Right cardiac atrium (tissue), 5 donors: ENCODE measurements at regions not wholly inside any gene's neighbourhood (a gene's known extent, or its start where the extent isn't known, plus 50 kb on each side); places are given as distances from the start of the nearest gene placed in this dataset.

Source experiments
- ATAC-seq, 2 donors: fragments of 200-7000 bp; cut with Tn5 transposase; one replicate each; pipeline versions ENCODE4 v1.8.0 to v1.9.1; 2020; ENCODE audit warnings: moderate library complexity in 2 of 2, mild to moderate bottlenecking in 1 of 2
- DNase-seq, 3 donors: peaks; one replicate each; pipeline ENCODE4 v3.0.0-alpha.2; 2020
- H3K27ac ChIP-seq: one replicate; pipeline ENCODE4 v1.5.1; 2013; ENCODE audit warnings: mild to moderate bottlenecking, low read length, control low read depth, moderate library complexity
- H3K27me3 ChIP-seq: one replicate; pipeline ENCODE4 v1.6.1; 2013; ENCODE audit not compliant: control insufficient read depth, insufficient read depth
- H3K4me1 ChIP-seq: one replicate; pipeline ENCODE4 v1.6.1; 2013; ENCODE audit warnings: low read length; ENCODE audit not compliant: control insufficient read depth, insufficient read depth
- H3K4me3 ChIP-seq: one replicate; pipeline ENCODE4 v1.5.1; 2013; ENCODE audit warnings: low read length, control low read depth
- H3K9me3 ChIP-seq: one replicate; pipeline ENCODE4 v1.6.1; 2013; ENCODE audit warnings: low read length; ENCODE audit not compliant: control insufficient read depth
- WGBS: extraction: QIAGEN DNeasy Blood & Tissue Kit; methylation state at CpG from one replicate; pipeline ENCODE4 v1.1.7; 2013; 5-methylcytosine and 5-hydroxymethylcytosine counted together
- intact Hi-C, 4 donors: fragments of 100-400 bp; cut with DNase I; formaldehyde crosslinking; loops; one replicate each; pipeline versions ENCODE4 v1.11.0 to v1.14.0; 2022 to 2023
- donor health status: healthy with polysubstance abuse.
- donor health status: DM: no; HTN: yes; CAD: no.
- donor health status: DM: no; HTN: no; CAD: no.
- donor health status: DM: no; HTN: yes; CAD: no; lungs with severe emphysema.
- donor health status: DM: yes; HTN: yes; CAD: no.

DNA sequence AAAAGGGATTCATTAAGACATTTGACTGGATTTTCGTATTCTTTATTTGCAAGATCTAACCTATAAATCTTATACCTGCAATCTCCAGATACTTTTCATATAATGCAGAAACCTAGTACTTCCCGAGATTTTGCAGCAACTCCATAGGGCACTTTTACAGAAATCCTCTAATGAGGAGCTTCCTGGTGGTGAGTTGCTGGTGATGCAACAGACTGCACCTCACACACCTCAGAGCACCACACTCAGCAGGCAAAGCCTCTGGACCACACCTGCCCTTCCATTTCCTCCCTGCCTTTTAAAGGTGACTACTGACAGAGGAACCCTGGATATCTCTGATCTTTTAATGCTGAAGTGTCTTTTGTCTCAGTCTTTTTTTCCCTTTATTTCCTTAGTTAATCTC, 289.4 kb downstream of the TRAM1L1 start:
- DNase-seq, result no peak
- no peaks in the 10 kb centered on the region for H3K4me1 ChIP-seq
- intact Hi-C loops, result no loop called here
- no peak overlapping the region for H3K4me3 ChIP-seq
- 64% methylated on average over 2 of the region's 2 CpGs for whole genome bisulfite sequencing
- no peaks in the 10 kb centered on the region for H3K9me3 ChIP-seq
- H3K27ac ChIP-seq, result no peak overlapping the region
- H3K27me3 ChIP-seq, result no peaks in the 10 kb centered on the region
- no peak for ATAC-seq

DNA sequence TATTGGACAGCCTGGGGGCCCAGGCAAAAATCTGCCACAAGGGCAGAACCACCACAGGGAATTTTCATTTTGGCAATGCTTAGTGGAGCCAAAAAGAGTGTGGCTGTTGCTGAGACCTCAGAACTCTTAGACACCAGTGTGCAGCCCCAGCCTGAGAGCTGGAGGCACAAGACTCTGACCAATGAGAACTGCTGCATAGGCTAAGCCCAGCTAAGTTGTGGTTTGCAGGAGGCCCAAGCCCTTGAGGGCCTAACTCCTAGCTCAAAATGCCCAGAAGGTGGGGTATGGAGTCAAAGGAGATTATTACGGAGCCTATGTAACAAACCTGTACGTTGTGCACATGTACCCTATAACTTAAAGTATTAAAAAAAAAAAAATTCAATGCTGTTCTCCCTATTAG, 296.7 kb downstream of the TRAM1L1 start:
- Histone ChIP-seq H3K27me3 (no peaks in the 10 kb centered on the region), H3K9me3 (no peaks in the 10 kb centered on the region), H3K4me3 (no peak overlapping the region), H3K4me1 (no peaks in the 10 kb centered on the region), H3K27ac (no peak overlapping the region)
- 84% methylated on average over 2 of the region's 2 CpGs for WGBS
- intact Hi-C loops, result no loop called here
- ATAC-seq (no peak), DNase-seq (no peak)

DNA sequence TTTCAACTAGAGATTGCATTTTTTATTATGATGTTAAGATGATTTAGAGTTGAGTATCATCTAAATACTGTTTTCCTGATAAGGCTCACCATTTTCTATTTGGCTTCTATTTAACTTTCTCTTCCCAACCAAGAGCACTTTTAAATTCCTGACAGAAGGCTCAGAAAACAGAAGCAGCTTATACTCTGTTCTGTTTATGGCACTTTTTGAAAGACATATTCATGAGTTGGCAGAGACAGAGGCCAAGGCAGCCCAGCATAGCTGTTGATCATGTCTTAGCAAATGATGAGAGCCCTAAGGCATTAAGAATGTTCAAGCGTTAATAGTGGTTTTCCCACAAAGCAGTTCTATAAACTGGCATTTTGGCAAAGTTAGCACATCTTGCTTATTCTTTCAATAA, 330.3 kb downstream of the TRAM1L1 start:
- Histone ChIP-seq H3K9me3 (no peaks in the 10 kb centered on the region), H3K4me3 (no peak overlapping the region), H3K4me1 (no peaks in the 10 kb centered on the region), H3K27ac (no peak overlapping the region), H3K27me3 (no peaks in the 10 kb centered on the region)
- ATAC-seq (no peak), DNase-seq (no peak)
- intact Hi-C loops, result no loop called here
- 89% methylated on average over 1 of the region's 1 CpG for WGBS

DNA sequence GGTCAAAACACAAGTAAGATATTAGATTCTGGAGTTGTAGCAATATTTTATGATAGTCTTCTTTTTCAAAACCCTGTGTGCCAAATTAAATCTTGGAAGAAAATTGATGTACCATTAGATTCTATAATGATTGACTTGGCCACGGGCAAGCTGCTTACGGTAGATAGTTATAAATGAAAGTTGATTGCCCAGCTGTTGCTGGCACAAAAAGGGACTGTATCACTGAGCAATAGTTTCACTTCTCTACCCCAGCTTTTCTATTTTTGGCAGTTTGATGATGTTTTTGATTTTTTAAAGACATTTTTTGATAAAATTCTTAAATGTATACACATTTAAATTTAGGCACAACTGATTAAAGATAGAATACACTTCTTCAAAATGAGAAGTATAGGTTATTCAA, 333.3 kb downstream of the TRAM1L1 start:
- no peak overlapping the region for H3K4me3 ChIP-seq
- no peak overlapping the region for H3K27ac ChIP-seq
- intact Hi-C loops, result no loop called here
- no peak for DNase-seq
- 64% methylated on average over 2 of the region's 2 CpGs for WGBS
- no peaks in the 10 kb centered on the region for H3K27me3 ChIP-seq
- ATAC-seq, result no peak
- no peaks in the 10 kb centered on the region for H3K4me1 ChIP-seq
- no peaks in the 10 kb centered on the region for H3K9me3 ChIP-seq

DNA sequence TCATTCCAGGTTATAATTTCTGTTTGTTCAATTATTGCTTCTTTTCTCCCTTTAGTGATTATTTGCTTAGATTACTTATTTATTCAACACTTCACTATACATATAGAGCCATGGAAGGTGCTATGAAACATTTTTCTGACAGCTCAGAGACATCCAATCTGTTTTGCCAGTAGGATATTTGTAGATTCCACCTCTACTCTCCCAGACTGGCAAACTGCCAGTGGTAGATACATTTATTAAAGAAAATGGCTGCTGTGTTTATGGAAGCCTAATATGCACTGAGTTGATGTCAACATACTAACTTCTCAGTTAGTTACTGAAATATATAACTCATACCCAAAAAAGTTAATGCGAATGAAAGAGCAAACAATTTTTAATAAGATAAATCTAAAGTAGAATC, 348.6 kb downstream of the TRAM1L1 start:
- no peak for DNase-seq
- ATAC-seq, result no peak
- Histone ChIP-seq H3K27me3 (no peaks in the 10 kb centered on the region), H3K27ac (no peak overlapping the region), H3K9me3 (no peaks in the 10 kb centered on the region), H3K4me1 (no peaks in the 10 kb centered on the region), H3K4me3 (no peak overlapping the region)
- WGBS, result 87% methylated on average over 1 of the region's 1 CpG
- intact Hi-C loops, result no loop called here

DNA sequence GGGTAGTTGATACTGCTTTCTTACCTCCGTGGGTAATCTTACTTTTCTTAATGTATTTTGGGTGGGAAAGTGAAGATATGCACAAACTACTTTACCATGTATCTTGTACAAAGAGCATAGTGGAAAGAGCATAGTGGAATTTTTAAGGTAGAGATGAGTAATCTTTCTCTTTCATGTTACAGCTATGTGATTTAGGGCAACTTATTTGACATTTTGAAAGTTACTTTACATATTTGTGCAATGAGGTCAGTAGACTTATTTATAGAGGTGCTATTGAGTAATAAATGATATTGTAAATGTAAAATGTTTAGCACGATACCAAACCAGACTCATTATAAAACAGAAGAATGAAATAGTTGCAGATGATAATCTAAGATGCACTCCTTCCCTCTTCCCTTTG, 351.2 kb downstream of the TRAM1L1 start:
- Histone ChIP-seq H3K4me3 (no peak overlapping the region), H3K4me1 (no peaks in the 10 kb centered on the region), H3K27ac (no peak overlapping the region), H3K27me3 (no peaks in the 10 kb centered on the region), H3K9me3 (no peaks in the 10 kb centered on the region)
- WGBS, result 60% methylated on average over 2 of the region's 2 CpGs
- intact Hi-C loops, result no loop called here
- ATAC-seq (no peak), DNase-seq (no peak)

DNA sequence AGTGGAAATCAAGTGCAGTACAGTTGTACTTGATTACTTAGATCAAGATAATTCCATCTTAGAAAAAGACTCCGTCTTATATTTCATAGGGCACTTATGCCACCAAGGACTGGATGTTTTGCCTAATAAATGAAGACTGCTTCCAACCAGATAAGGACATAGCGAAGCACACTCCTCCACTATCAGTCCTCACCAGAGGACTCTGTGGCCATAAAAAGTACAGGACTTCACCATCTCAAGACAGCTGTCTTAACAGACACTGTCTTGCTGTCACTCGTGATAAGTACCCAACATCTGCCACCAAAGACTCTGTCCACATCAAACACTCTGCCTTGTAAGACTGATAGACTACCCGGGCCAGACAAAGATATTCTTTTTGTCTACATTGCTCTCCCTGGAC, 352.0 kb downstream of the TRAM1L1 start:
- Histone ChIP-seq H3K4me3 (no peak overlapping the region), H3K9me3 (no peaks in the 10 kb centered on the region), H3K27ac (no peak overlapping the region), H3K4me1 (no peaks in the 10 kb centered on the region), H3K27me3 (no peaks in the 10 kb centered on the region)
- intact Hi-C loops, result no loop called here
- DNase-seq (no peak), ATAC-seq (no peak)
- 63% methylated on average over 4 of the region's 4 CpGs for WGBS

DNA sequence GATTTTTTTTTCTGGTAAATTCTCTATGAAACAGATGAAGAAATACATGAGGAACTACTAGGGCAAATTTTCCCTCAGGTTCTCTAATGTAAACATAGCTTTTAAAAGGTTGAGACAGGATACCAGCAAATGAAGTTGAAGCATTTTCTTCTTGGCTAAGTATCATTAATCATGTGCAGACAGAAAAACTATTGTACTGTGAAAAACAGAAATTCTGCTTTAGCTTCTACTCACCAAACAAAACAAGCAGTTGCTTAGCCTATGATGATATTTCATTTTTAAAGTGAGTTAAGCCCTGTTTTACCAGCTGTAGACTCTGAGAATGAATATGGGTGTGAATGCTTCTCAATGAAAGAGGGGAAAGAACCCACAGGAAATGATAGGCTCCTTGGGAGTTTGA, 358.9 kb downstream of the TRAM1L1 start:
- no peaks in the 10 kb centered on the region for H3K27me3 ChIP-seq
- DNase-seq (no peak), ATAC-seq (no peak)
- no peak overlapping the region for H3K27ac ChIP-seq
- no peaks in the 10 kb centered on the region for H3K9me3 ChIP-seq
- H3K4me1 ChIP-seq, result no peaks in the 10 kb centered on the region
- intact Hi-C loops, result no loop called here
- no peak overlapping the region for H3K4me3 ChIP-seq

DNA sequence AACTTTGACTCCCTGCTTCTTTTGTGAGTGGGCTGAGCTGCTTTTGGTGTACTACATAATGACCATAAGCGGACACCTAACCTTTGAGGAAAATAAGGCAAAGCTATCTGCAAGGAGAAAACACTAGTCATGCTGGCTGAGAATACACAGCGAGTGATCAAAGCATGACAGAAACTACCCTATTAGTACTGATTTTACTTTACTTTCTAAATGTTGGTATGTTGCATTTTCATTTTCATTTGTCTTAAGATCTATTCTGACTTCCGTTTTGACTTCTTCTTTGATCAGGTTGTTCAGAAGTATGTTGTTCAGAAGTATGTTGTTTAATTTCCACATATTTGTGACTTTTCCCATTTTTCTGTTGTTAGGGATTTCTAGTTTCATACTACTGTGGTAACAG, 361.1 kb downstream of the TRAM1L1 start:
- DNase-seq, result no peak
- 87% methylated on average over 3 of the region's 3 CpGs for WGBS
- intact Hi-C loops, result no loop called here
- H3K27me3 ChIP-seq, result no peaks in the 10 kb centered on the region
- no peaks in the 10 kb centered on the region for H3K4me1 ChIP-seq
- ATAC-seq, result no peak
- no peak overlapping the region for H3K4me3 ChIP-seq
- H3K9me3 ChIP-seq, result no peaks in the 10 kb centered on the region
- no peak overlapping the region for H3K27ac ChIP-seq

DNA sequence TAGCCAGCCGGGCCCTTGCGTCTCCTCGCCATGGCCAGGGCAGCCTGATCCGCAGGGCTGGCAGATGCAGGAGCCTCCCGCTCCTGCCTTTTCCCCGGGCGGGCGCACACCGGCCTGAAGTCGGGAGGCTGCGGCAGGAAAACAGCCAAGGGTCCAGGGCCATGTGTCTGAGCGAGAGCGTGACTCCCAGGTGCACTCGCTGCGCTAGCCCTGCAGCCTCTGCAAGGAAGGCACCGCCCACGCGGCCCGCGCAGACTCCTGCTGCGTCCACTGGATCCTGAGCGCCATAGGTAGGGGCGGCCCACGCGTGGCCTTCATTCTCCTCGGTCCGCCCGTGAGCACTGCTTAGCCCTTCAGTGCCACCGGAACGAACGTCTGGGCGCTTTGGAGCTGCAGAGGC, 379.9 kb downstream of the TRAM1L1 start:
- intact Hi-C loops, result no loop called here
- 96% methylated on average over 32 of the region's 32 CpGs for WGBS

DNA sequence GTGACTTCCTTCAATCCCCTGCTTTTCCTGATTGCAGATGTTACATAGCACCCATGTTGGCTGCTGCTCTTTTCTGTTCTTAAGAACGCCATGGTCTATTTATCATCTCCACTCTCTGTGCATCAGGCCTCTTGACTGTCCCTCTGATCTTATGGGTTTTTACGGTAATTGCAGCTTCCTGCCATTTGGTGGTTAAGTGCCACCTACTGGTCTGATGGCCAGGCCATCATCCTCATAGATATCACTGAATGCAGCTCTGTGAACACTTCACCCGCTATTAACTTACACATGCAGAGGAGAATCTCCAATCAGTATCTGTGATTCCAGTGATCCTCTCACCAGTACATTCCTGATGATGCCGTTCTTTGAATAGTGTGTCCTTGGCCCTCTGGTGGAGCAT, 382.4 kb downstream of the TRAM1L1 start:
- Histone ChIP-seq H3K27me3 (no peaks in the 10 kb centered on the region), H3K4me3 (no peak overlapping the region), H3K27ac (no peak overlapping the region), H3K9me3 (no peaks in the 10 kb centered on the region), H3K4me1 (no peaks in the 10 kb centered on the region)
- intact Hi-C loops, result no loop called here
- DNase-seq (no peak), ATAC-seq (no peak)
- WGBS, result 75% methylated on average over 4 of the region's 4 CpGs

More for the DNA sequence above, 379.9 kb downstream of the TRAM1L1 start:
- H3K4me3 ChIP-seq, result no peak overlapping the region
- no peaks in the 10 kb centered on the region for H3K27me3 ChIP-seq
- no peaks in the 10 kb centered on the region for H3K4me1 ChIP-seq
- no peak overlapping the region for H3K27ac ChIP-seq
- DNase-seq (peak in 2 of 3 donors; percentile 21 to 41), ATAC-seq (no peak)
- no peaks in the 10 kb centered on the region for H3K9me3 ChIP-seq

DNA sequence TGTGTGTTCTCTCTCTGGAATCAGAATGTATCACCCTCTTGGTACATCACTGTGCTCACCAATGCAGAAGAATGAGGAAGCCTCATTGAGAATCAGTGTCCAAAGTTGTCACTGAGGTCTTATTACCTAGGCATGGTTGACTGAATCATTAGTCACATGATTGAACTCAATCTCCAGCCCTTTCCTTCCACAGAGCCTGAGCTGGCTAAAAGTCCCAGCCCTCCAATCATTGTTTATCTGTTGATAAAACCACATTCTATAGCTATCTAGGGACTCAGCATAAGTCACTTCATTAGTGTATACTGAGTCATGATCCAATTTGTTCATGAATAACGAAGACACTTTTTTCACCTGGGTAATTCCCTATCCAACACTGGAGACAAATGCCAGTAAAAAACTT, 396.8 kb downstream of the TRAM1L1 start:
- Histone ChIP-seq H3K4me1 (no peaks in the 10 kb centered on the region), H3K4me3 (no peak overlapping the region), H3K27ac (no peak overlapping the region), H3K27me3 (no peaks in the 10 kb centered on the region), H3K9me3 (no peaks in the 10 kb centered on the region)
- no peak for DNase-seq
- no peak for ATAC-seq
- intact Hi-C loops, result no loop called here
- WGBS, result 94% methylated on average over 1 of the region's 1 CpG
